ENCODE measurements at regions not wholly inside any gene's neighbourhood (a gene's known extent, or its start where the extent isn't known, plus 50 kb on each side); places are given as distances from the start of the nearest gene placed in this dataset.

- intact Hi-C loops (cut with micrococcal nuclease), result no loop called here
Measured at GRCh38 chr20:57095426-57095825, 171.0 kb downstream of the BMP7 start.

More at GRCh38 chr20:57095426-57095825, 171.0 kb downstream of the BMP7 start:
- no peaks in the 10 kb centered on the region for H3K9me2 ChIP-seq (ENCODE audit: insufficient read depth)
- ChIA-PET RAD21 (ENCODE audit: low non-redundant PET in 1 of 2, low total read pairs in 2 of 2, uncharacterized antibody in 2 of 2, unreplicated experiment in 2 of 2) (no interaction called here), POLR2A (no interaction called here), CTCF (interaction anchor here (1.1 to 1.9 kb wide), 3 partner anchors 194 to 251 kb away, joined by 3 to 12 read pairs (median 7); no protein-coding TSS in a partner anchor)
- no peak overlapping the region for H3K4me2 ChIP-seq (ENCODE audit: low read length)
- DNase-seq (ENCODE audit: low read depth, low spot score), result no peak
- no peak overlapping the region for H3K27ac ChIP-seq (ENCODE audit: low read depth, low read length)
- ATAC-seq, result no peak
- H3K27me3 ChIP-seq (ENCODE audit: insufficient read depth, low read length), result no peaks in the 10 kb centered on the region
- H2AFZ ChIP-seq (ENCODE audit: low read depth, low read length, poor library complexity, severe bottlenecking), result no peak overlapping the region
- H3K4me3 ChIP-seq (replicated peaks in 1 of 2; ENCODE audit: low read depth in 1 of 2, low read length in 2 of 2), result no peak overlapping the region
- no peaks in the 10 kb centered on the region for H3K79me2 ChIP-seq (ENCODE audit: insufficient read depth, low read length)
- BruUV-seq (replicated peaks), result no TSS peak
- H4K20me1 ChIP-seq (ENCODE audit: insufficient read depth), result no peaks in the 10 kb centered on the region
- peaks cover 0 to 3% of the 10 kb centered on the region in 2 experiments; a peak in 1 of 4 replicates for H3K9me3 ChIP-seq (ENCODE audit: control insufficient read depth in 1 of 2, insufficient read depth in 1 of 2, low read depth in 1 of 2, low read length in 2 of 2)
- TF ChIP-seq CTCF (IDR thresholded peaks at IDR 0.05 in 2 of 3, conservative IDR thresholded peaks at IDR 0.05 in 1 of 3; ENCODE audit: borderline replicate concordance in 1 of 3, insufficient read depth in 1 of 3, low read depth in 2 of 3, low read length in 2 of 3) (no peak), ATF3 (IDR thresholded peaks at IDR 0.05) (no peak), MAX (IDR thresholded peaks at IDR 0.05) (no peak), EGR1 (IDR thresholded peaks at IDR 0.05; ENCODE audit: low read depth) (no peak), SP1 (IDR thresholded peaks at IDR 0.05; ENCODE audit: low read depth) (no peak), REST (IDR thresholded peaks at IDR 0.05; ENCODE audit: low read depth) (no peak), EZH2phosphoT487 (IDR thresholded peaks at IDR 0.05; ENCODE audit: borderline replicate concordance) (no peak), ZNF274 (IDR thresholded peaks at IDR 0.05; ENCODE audit: low read depth, low read length) (no peak), CEBPB (IDR thresholded peaks at IDR 0.05; ENCODE audit: low read depth) (no peak)
- H3K36me3 ChIP-seq (ENCODE audit: control insufficient read depth in 1 of 2, insufficient read depth in 2 of 2, low read length in 2 of 2), result no peaks in the 10 kb centered on the region
- no peak overlapping the region for H3K9ac ChIP-seq (ENCODE audit: low read length)
- peaks cover 0 to 10% of the 10 kb centered on the region in 2 experiments; a peak in 1 of 4 replicates for H3K4me1 ChIP-seq (ENCODE audit: control insufficient read depth in 1 of 2, insufficient read depth in 2 of 2, low read length in 2 of 2)
